Upper lobe of left lung (tissue), 6 donors: ENCODE measurements at regions not wholly inside any gene's neighbourhood (a gene's known extent, or its start where the extent isn't known, plus 50 kb on each side); places are given as distances from the start of the nearest gene placed in this dataset.

Experiments used
- ATAC-seq, 2 donors: fragments of 200-7000 bp; cut with Tn5 transposase; one replicate each; pipeline ENCODE4 v1.9.1; 2022; ENCODE audit warnings: mild to moderate bottlenecking in 2 of 2, moderate library complexity in 2 of 2; ENCODE audit not compliant: low FRiP score in 2 of 2
- DNase-seq, 2 donors: peaks; one replicate each; pipeline ENCODE4 v3.0.0-alpha.2; 2019 to 2020
- H3K27ac ChIP-seq, 4 donors: fragments of 200-600 bp; sonication (generic); one replicate each; pipeline ENCODE4 v1.5.1; 2016 to 2019
- H3K27me3 ChIP-seq, 4 donors: fragments of 200-600 bp; sonication (generic); one replicate each; pipeline ENCODE4 v1.5.1; 2017 to 2019
- H3K36me3 ChIP-seq, 4 donors: fragments of 200-600 bp; sonication (generic); one replicate each; pipeline ENCODE4 v1.5.1; 2016 to 2019
- H3K4me1 ChIP-seq, 4 donors: fragments of 200-600 bp; sonication (generic); one replicate each; pipeline ENCODE4 v1.5.1; 2018 to 2019
- H3K4me3 ChIP-seq, 4 donors: fragments of 200-600 bp; sonication (generic); one replicate each; pipeline ENCODE4 v1.5.1; 2017 to 2019; ENCODE audit warnings: mild to moderate bottlenecking in 2 of 4, moderate library complexity in 1 of 4
- H3K9me3 ChIP-seq, 4 donors: fragments of 200-600 bp; sonication (generic); one replicate each; pipeline ENCODE4 v1.5.1; 2018 to 2019
- CTCF ChIP-seq, 6 experiments: fragments of 450-650 bp in 4 of 6; fragments of 200-600 bp in 2 of 6; sonication (generic) in 2 of 6; IDR thresholded peaks; one replicate each; pipeline ENCODE4 v1.5.1; 2016 to 2019; ENCODE audit warnings: antibody characterized with exemption in 6 of 6
- EP300 ChIP-seq, 4 donors: sonication (generic); formaldehyde crosslinking; IDR thresholded peaks; one replicate each; pipeline ENCODE4 v1.5.1; 2017; ENCODE audit warnings: antibody characterized with exemption in 4 of 4, control low read depth in 2 of 4
- POLR2A ChIP-seq, 4 donors: fragments of 450-650 bp; IDR thresholded peaks; one replicate each; pipeline ENCODE4 v1.5.1; 2016 to 2017; ENCODE audit warnings: antibody characterized with exemption in 4 of 4, mild to moderate bottlenecking in 2 of 4
- POLR2AphosphoS5 ChIP-seq, 2 donors: sonication (generic); formaldehyde crosslinking; IDR thresholded peaks; one replicate each; pipeline ENCODE4 v1.5.1; 2017; ENCODE audit warnings: antibody characterized with exemption in 2 of 2
- WGBS, 2 donors: methylation state at CpG; one replicate each; pipeline ENCODE4 v1.1.5; 2017 to 2018; 5-methylcytosine and 5-hydroxymethylcytosine counted together
- donor health status: DM: no; HTN: no; CAD: no; lungs with moderate emphysema.
- donor health status: DM: no; HTN: yes; CAD: no; lungs with severe emphysema.

- Histone ChIP-seq H3K4me1 (peaks cover 19 to 23% (median 22%) of the 10 kb centered on the region in 4 donors), H3K36me3 (no peaks in the 10 kb centered on the region), H3K27me3 (no peaks in the 10 kb centered on the region), H3K27ac (peak overlapping the region in 1 of 4 donors; percentile 59), H3K4me3 (no peak overlapping the region), H3K9me3 (peaks cover 0 to 3% (median 0%) of the 10 kb centered on the region in 4 donors)
- TF ChIP-seq POLR2AphosphoS5 (IDR thresholded peaks at IDR 0.05) = no peak
- no peak for TF ChIP-seq POLR2A (IDR thresholded peaks at IDR 0.05)
- TF ChIP-seq EP300 (IDR thresholded peaks at IDR 0.05) = no peak
- TF ChIP-seq CTCF (IDR thresholded peaks at IDR 0.05) = peak; percentile 82 to 92 (median 88)
- DNase-seq = peak in 1 of 2 donors; percentile 68
- peak; percentile 70 to 82 for ATAC-seq
- 34 to 49% methylated on average over 5 to 12 of the region's 12 CpGs for WGBS, 2 donors
Observed at GRCh38 chr15:31489801-31490646, 163.4 kb downstream of the KLF13 start.

DNA sequence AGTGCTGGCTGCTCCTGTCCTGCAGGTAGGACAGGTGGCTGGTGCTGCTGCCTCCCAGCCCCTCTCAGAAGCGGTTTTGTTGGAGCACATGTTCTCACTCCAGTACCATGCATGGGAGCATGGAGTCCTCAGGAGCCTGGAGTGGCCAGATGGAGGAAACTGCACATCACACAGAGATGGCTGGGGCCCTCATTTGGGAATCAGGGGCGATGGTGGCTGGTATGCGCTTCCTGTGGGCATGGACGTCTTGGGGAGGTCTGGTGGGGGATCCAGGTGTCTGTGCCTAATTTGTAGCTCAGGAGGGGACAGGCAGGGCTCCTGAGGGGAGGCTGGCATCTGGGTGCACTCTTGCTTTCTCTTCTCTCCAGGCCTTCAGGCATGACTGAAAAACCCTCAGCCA, 168.2 kb downstream of the KLF13 start:
- H3K27me3 ChIP-seq = no peaks in the 10 kb centered on the region
- H3K27ac ChIP-seq = no peak overlapping the region
- TF ChIP-seq POLR2A (IDR thresholded peaks at IDR 0.05) = no peak
- DNase-seq = no peak
- ATAC-seq = no peak
- peaks cover 0 to 3% (median 0%) of the 10 kb centered on the region in 4 donors for H3K9me3 ChIP-seq
- peaks cover 2 to 4% (median 2%) of the 10 kb centered on the region in 4 donors for H3K4me1 ChIP-seq
- 82 to 87% methylated on average over 4 of the region's 4 CpGs for whole genome bisulfite sequencing, 2 donors
- no peak overlapping the region for H3K4me3 ChIP-seq
- H3K36me3 ChIP-seq = no peaks in the 10 kb centered on the region

GRCh38 chr15:31495281-31495680, 168.6 kb downstream of the KLF13 start:
- H3K4me3 ChIP-seq = no peak overlapping the region
- DNase-seq (no peak), ATAC-seq (no peak)
- TF ChIP-seq POLR2A (IDR thresholded peaks at IDR 0.05) = no peak
- TF ChIP-seq POLR2AphosphoS5 (IDR thresholded peaks at IDR 0.05) = no peak
- no peak for TF ChIP-seq CTCF (IDR thresholded peaks at IDR 0.05)
- no peak for TF ChIP-seq EP300 (IDR thresholded peaks at IDR 0.05)
- H3K4me1 ChIP-seq = peaks cover 0 to 3% (median 0%) of the 10 kb centered on the region in 4 donors
- H3K27ac ChIP-seq = no peak overlapping the region
- H3K36me3 ChIP-seq = no peaks in the 10 kb centered on the region
- no peaks in the 10 kb centered on the region for H3K27me3 ChIP-seq
- H3K9me3 ChIP-seq = peaks cover 0 to 3% (median 0%) of the 10 kb centered on the region in 4 donors
- 85 to 96% methylated on average over 4 of the region's 4 CpGs for WGBS, 2 donors

DNA sequence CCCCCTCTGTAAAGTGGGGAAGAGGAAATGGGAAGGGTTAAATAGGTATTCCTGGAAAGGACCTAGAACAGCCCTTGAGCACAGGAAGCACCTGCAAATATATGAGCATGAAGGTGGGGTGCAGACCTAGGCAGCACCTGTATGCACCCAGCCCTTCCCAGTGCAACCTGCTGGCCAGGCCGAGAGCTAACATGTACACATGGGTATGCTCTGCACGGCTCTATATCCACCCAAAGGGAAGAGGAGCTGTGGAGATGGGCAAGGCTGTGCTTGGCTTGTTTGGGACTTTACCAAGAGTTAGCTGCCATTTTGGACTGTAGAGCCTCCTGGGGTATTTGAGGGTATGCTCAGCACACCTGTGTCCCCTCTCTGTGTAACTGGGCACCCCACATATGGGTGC, 171.2 kb downstream of the KLF13 start:
- peaks cover 0 to 5% (median 0%) of the 10 kb centered on the region in 4 donors for H3K4me1 ChIP-seq
- no peak for TF ChIP-seq POLR2AphosphoS5 (IDR thresholded peaks at IDR 0.05)
- no peak for TF ChIP-seq EP300 (IDR thresholded peaks at IDR 0.05)
- TF ChIP-seq POLR2A (IDR thresholded peaks at IDR 0.05) = no peak
- no peak for TF ChIP-seq CTCF (IDR thresholded peaks at IDR 0.05)
- no peak for DNase-seq
- H3K4me3 ChIP-seq = no peak overlapping the region
- ATAC-seq = no peak
- no peak overlapping the region for H3K27ac ChIP-seq
- H3K9me3 ChIP-seq = no peaks in the 10 kb centered on the region
- H3K36me3 ChIP-seq = no peaks in the 10 kb centered on the region
- H3K27me3 ChIP-seq = no peaks in the 10 kb centered on the region
- 81 to 89% methylated on average over 2 of the region's 2 CpGs for WGBS, 2 donors

GRCh38 chr15:31498329-31498728, 171.7 kb downstream of the KLF13 start:
- H3K4me3 ChIP-seq = no peak overlapping the region
- H3K27me3 ChIP-seq = no peaks in the 10 kb centered on the region
- H3K9me3 ChIP-seq = no peaks in the 10 kb centered on the region
- TF ChIP-seq EP300 (IDR thresholded peaks at IDR 0.05) (no peak), CTCF (IDR thresholded peaks at IDR 0.05) (no peak), POLR2A (IDR thresholded peaks at IDR 0.05) (no peak), POLR2AphosphoS5 (IDR thresholded peaks at IDR 0.05) (no peak)
- ATAC-seq (no peak), DNase-seq (no peak)
- H3K4me1 ChIP-seq = peaks cover 0 to 5% (median 0%) of the 10 kb centered on the region in 4 donors
- H3K27ac ChIP-seq = no peak overlapping the region
- H3K36me3 ChIP-seq = no peaks in the 10 kb centered on the region
- 100% methylated on average over 1 of the region's 1 CpG for WGBS, 2 donors
